ENCODE measurements at regions not wholly inside any gene's neighbourhood (a gene's known extent, or its start where the extent isn't known, plus 50 kb on each side); places are given as distances from the start of the nearest gene placed in this dataset.

DNA sequence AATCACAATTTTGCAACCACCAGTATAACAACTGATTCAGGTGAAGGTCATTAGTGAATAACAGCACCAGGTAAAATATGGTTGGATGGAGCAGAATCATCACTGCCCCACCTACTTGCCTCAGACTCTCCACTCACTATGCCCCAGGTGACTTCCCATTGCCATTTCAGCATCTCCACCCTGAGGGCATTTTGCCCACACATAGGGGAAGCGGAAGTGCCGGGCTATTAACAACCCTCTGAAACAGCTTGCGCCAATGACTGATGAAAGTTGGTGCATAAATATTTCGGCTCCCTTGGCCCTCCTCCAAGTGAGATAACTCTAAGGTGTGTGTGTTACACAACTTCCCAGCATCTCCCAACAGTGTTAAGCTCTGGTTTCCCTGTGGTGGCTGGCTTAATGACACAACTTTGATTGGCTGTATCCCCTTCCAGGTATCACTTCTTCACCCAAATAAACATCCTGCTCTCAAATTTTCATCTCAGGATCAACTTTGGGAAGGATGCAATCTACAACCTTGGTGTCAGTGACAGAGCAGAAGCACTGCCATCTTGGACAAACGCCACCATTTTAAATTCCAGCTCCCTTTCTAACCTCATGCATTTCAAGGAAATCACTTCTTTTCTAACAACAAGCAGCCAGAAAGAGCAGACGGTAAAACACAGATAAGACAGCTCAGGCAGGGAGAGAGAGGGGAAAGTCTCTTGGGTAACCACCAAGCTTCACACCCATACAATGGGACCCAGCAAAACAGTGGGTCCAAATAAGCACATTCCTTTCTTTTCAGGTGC, 73.6 kb upstream of the PPP2R5C start:
- no peak for TF ChIP-seq EZH2 (IDR thresholded peaks at IDR 0.05; ENCODE audit: borderline replicate concordance, low read depth, low read length, severe bottlenecking)
- no peak for TF ChIP-seq POLR2A (IDR thresholded peaks at IDR 0.05; ENCODE audit: low read depth, low read length)
- TF ChIP-seq GATA2 (IDR thresholded peaks at IDR 0.05; ENCODE audit: insufficient read depth, insufficient read length, low read depth, low read length), result no peak
- no peak for TF ChIP-seq POLR2AphosphoS5 (IDR thresholded peaks at IDR 0.05; ENCODE audit: insufficient read depth, low read depth, low read length)
- TF ChIP-seq, protein P1, sequence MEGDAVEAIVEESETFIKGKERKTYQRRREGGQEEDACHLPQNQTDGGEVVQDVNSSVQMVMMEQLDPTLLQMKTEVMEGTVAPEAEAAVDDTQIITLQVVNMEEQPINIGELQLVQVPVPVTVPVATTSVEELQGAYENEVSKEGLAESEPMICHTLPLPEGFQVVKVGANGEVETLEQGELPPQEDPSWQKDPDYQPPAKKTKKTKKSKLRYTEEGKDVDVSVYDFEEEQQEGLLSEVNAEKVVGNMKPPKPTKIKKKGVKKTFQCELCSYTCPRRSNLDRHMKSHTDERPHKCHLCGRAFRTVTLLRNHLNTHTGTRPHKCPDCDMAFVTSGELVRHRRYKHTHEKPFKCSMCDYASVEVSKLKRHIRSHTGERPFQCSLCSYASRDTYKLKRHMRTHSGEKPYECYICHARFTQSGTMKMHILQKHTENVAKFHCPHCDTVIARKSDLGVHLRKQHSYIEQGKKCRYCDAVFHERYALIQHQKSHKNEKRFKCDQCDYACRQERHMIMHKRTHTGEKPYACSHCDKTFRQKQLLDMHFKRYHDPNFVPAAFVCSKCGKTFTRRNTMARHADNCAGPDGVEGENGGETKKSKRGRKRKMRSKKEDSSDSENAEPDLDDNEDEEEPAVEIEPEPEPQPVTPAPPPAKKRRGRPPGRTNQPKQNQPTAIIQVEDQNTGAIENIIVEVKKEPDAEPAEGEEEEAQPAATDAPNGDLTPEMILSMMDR (IDR thresholded peaks at IDR 0.05; ENCODE audit: extremely low read depth in 1 of 2, insufficient read depth in 1 of 2, low read depth in 1 of 2, low read length in 2 of 2), result no peak
- no peak for TF ChIP-seq JUN (IDR thresholded peaks at IDR 0.05; ENCODE audit: borderline replicate concordance, insufficient read depth, insufficient read length, low read depth)
- TF ChIP-seq, protein P2, sequence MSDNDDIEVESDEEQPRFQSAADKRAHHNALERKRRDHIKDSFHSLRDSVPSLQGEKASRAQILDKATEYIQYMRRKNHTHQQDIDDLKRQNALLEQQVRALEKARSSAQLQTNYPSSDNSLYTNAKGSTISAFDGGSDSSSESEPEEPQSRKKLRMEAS (IDR thresholded peaks at IDR 0.05; ENCODE audit: insufficient read depth, insufficient read length), result no peak

Measured in endothelial cell of umbilical vein (primary cell).